Activated T-cell treated with anti-CD3 and anti-CD28 coated beads, Interleukin-2, amount 50 U/mL, for 24 hours (primary cell): ENCODE measurements at regions not wholly inside any gene's neighbourhood (a gene's known extent, or its start where the extent isn't known, plus 50 kb on each side); places are given as distances from the start of the nearest gene placed in this dataset.

ENCODE experiments used
- DNase-seq: peaks from one replicate; pipeline ENCODE4 v3.0.0-alpha.2; 2020
- H3K27ac Mint-ChIP-seq: 2 replicates; pipeline ENCODE4 v1.8.0; 2020; ENCODE audit warnings: mild to moderate bottlenecking, mixed read lengths
- H3K27me3 Mint-ChIP-seq: 2 replicates; pipeline ENCODE4 v1.8.0; 2020; ENCODE audit warnings: mixed read lengths
- H3K36me3 Mint-ChIP-seq: 2 replicates; pipeline ENCODE4 v1.8.0; 2020; ENCODE audit warnings: low read depth, mixed read lengths
- H3K4me1 Mint-ChIP-seq: 2 replicates; pipeline ENCODE4 v1.8.0; 2020; ENCODE audit warnings: low read depth, mixed read lengths
- H3K4me3 Mint-ChIP-seq: 2 replicates; pipeline ENCODE4 v1.8.0; 2020; ENCODE audit warnings: mild to moderate bottlenecking, moderate library complexity, mixed read lengths
- H3K9me3 Mint-ChIP-seq: 2 replicates; pipeline ENCODE4 v1.8.0; 2020; ENCODE audit warnings: mixed read lengths

- Mint-ChIP-seq H3K9me3 (no peaks in the 10 kb centered on the region), H3K27me3 (peaks cover 4% of the 10 kb centered on the region), H3K4me3 (no peak overlapping the region), H3K4me1 (no peaks in the 10 kb centered on the region), H3K27ac (no peak overlapping the region), H3K36me3 (no peaks in the 10 kb centered on the region)
- no peak for DNase-seq
These were observed 111.2 kb downstream of the LSM3 start for GRCh38 chr3:14289590-14290461.

GRCh38 chr3:14290631-14291385, 111.6 kb upstream of the SLC6A6 start:
- DNase-seq = no peak
- Mint-ChIP-seq H3K4me1 (no peaks in the 10 kb centered on the region), H3K9me3 (no peaks in the 10 kb centered on the region), H3K27ac (no peak overlapping the region), H3K36me3 (no peaks in the 10 kb centered on the region), H3K27me3 (peaks cover 6% of the 10 kb centered on the region), H3K4me3 (no peak overlapping the region)

GRCh38 chr3:14295037-14295436, 107.4 kb upstream of the SLC6A6 start:
- Mint-ChIP-seq H3K4me1 (no peaks in the 10 kb centered on the region), H3K9me3 (no peaks in the 10 kb centered on the region), H3K27ac (no peak overlapping the region), H3K36me3 (no peaks in the 10 kb centered on the region), H3K27me3 (peaks cover 15% of the 10 kb centered on the region), H3K4me3 (no peak overlapping the region)
- no peak for DNase-seq

- H3K4me3 Mint-ChIP-seq = no peak overlapping the region
- H3K4me1 Mint-ChIP-seq = no peaks in the 10 kb centered on the region
- peaks cover 15% of the 10 kb centered on the region for H3K27me3 Mint-ChIP-seq
- H3K36me3 Mint-ChIP-seq = no peaks in the 10 kb centered on the region
- DNase-seq = no peak
- no peaks in the 10 kb centered on the region for H3K9me3 Mint-ChIP-seq
- H3K27ac Mint-ChIP-seq = no peak overlapping the region
These were observed 106.6 kb upstream of the SLC6A6 start for GRCh38 chr3:14295801-14296200.

- H3K9me3 Mint-ChIP-seq = no peaks in the 10 kb centered on the region
- H3K27ac Mint-ChIP-seq = no peak overlapping the region
- no peaks in the 10 kb centered on the region for H3K4me1 Mint-ChIP-seq
- H3K4me3 Mint-ChIP-seq = no peak overlapping the region
- peaks cover 15% of the 10 kb centered on the region for H3K27me3 Mint-ChIP-seq
- no peaks in the 10 kb centered on the region for H3K36me3 Mint-ChIP-seq
- DNase-seq = no peak
These were observed 105.1 kb upstream of the SLC6A6 start for GRCh38 chr3:14297305-14297704.

- no peaks in the 10 kb centered on the region for H3K9me3 Mint-ChIP-seq
- H3K36me3 Mint-ChIP-seq = no peaks in the 10 kb centered on the region
- H3K27ac Mint-ChIP-seq = no peak overlapping the region
- peaks cover 15% of the 10 kb centered on the region for H3K27me3 Mint-ChIP-seq
- H3K4me1 Mint-ChIP-seq = no peaks in the 10 kb centered on the region
- no peak for DNase-seq
- H3K4me3 Mint-ChIP-seq = no peak overlapping the region
These were observed 104.6 kb upstream of the SLC6A6 start for GRCh38 chr3:14297784-14298236.

- H3K27me3 Mint-ChIP-seq = peaks cover 15% of the 10 kb centered on the region
- no peak for DNase-seq
- H3K36me3 Mint-ChIP-seq = no peaks in the 10 kb centered on the region
- no peak overlapping the region for H3K27ac Mint-ChIP-seq
- no peaks in the 10 kb centered on the region for H3K9me3 Mint-ChIP-seq
- peaks cover 2% of the 10 kb centered on the region for H3K4me1 Mint-ChIP-seq
- no peak overlapping the region for H3K4me3 Mint-ChIP-seq
These were observed 104.0 kb upstream of the SLC6A6 start for GRCh38 chr3:14298442-14298841.

GRCh38 chr3:14298991-14299555, 103.3 kb upstream of the SLC6A6 start:
- Mint-ChIP-seq H3K4me1 (peaks cover 4% of the 10 kb centered on the region), H3K36me3 (no peaks in the 10 kb centered on the region), H3K27me3 (peaks cover 15% of the 10 kb centered on the region), H3K27ac (no peak overlapping the region), H3K9me3 (no peaks in the 10 kb centered on the region), H3K4me3 (no peak overlapping the region)
- DNase-seq = no peak

- Mint-ChIP-seq H3K4me3 (no peak overlapping the region), H3K27ac (no peak overlapping the region), H3K27me3 (peaks cover 12% of the 10 kb centered on the region), H3K9me3 (no peaks in the 10 kb centered on the region), H3K4me1 (peaks cover 4% of the 10 kb centered on the region), H3K36me3 (no peaks in the 10 kb centered on the region)
- no peak for DNase-seq
These were observed 102.6 kb upstream of the SLC6A6 start for GRCh38 chr3:14299767-14300166.

- no peak for DNase-seq
- Mint-ChIP-seq H3K36me3 (no peaks in the 10 kb centered on the region), H3K9me3 (no peaks in the 10 kb centered on the region), H3K27ac (no peak overlapping the region), H3K4me1 (peaks cover 4% of the 10 kb centered on the region), H3K27me3 (peaks cover 11% of the 10 kb centered on the region), H3K4me3 (no peak overlapping the region)
These were observed 101.5 kb upstream of the SLC6A6 start for GRCh38 chr3:14300721-14301399.

- no peak for DNase-seq
- peaks cover 4% of the 10 kb centered on the region for H3K4me1 Mint-ChIP-seq
- H3K4me3 Mint-ChIP-seq = no peak overlapping the region
- no peak overlapping the region for H3K27ac Mint-ChIP-seq
- no peaks in the 10 kb centered on the region for H3K9me3 Mint-ChIP-seq
- H3K36me3 Mint-ChIP-seq = no peaks in the 10 kb centered on the region
- H3K27me3 Mint-ChIP-seq = peaks cover 12% of the 10 kb centered on the region
These were observed 100.8 kb upstream of the SLC6A6 start for GRCh38 chr3:14301558-14301957.

GRCh38 chr3:14303336-14304100, 98.9 kb upstream of the SLC6A6 start:
- Mint-ChIP-seq H3K27me3 (peaks cover 12% of the 10 kb centered on the region), H3K36me3 (no peaks in the 10 kb centered on the region), H3K27ac (no peak overlapping the region), H3K4me1 (peaks cover 4% of the 10 kb centered on the region), H3K9me3 (no peaks in the 10 kb centered on the region), H3K4me3 (no peak overlapping the region)
- no peak for DNase-seq

GRCh38 chr3:14304101-14305045, 98.0 kb upstream of the SLC6A6 start:
- Mint-ChIP-seq H3K36me3 (no peaks in the 10 kb centered on the region), H3K4me1 (peaks cover 4% of the 10 kb centered on the region), H3K9me3 (no peaks in the 10 kb centered on the region), H3K27ac (no peak overlapping the region), H3K27me3 (peaks cover 12% of the 10 kb centered on the region), H3K4me3 (no peak overlapping the region)
- no peak for DNase-seq
